SU-DHL-6 (cell line): ENCODE measurements at regions not wholly inside any gene's neighbourhood (a gene's known extent, or its start where the extent isn't known, plus 50 kb on each side); places are given as distances from the start of the nearest gene placed in this dataset.

Experiments used
- H2AFZ ChIP-seq: fragments of 200-600 bp; sonication (generic); 2 replicates; pipeline ENCODE4 v1.6.1; 2014; ENCODE audit warnings: low read depth, mild to moderate bottlenecking, moderate library complexity, mixed read lengths, antibody characterized with exemption, low read length; ENCODE audit not compliant: severe bottlenecking
- H3F3A ChIP-seq: fragments of 200-600 bp; shearing (Covaris generic); 2 replicates; pipeline ENCODE4 v1.6.0; 2016; ENCODE audit warnings: antibody characterized with exemption, mild to moderate bottlenecking; ENCODE audit not compliant: insufficient read depth
- H3K27ac ChIP-seq: fragments of 200-600 bp; sonication (generic); 2 replicates; pipeline ENCODE4 v1.5.1; 2016; ENCODE audit warnings: low read depth, mild to moderate bottlenecking, low read length, moderate library complexity, mixed read lengths
- H3K27me3 ChIP-seq: fragments of 200-600 bp; sonication (generic), shearing (Covaris generic); 2 replicates; pipeline ENCODE4 v1.6.0; 2014; ENCODE audit warnings: mild to moderate bottlenecking, low read length
- H3K36me3 ChIP-seq: fragments of 200-600 bp; sonication (generic); 2 replicates; pipeline ENCODE4 v1.6.1; 2014; ENCODE audit warnings: mild to moderate bottlenecking, low read length, mixed read lengths
- H3K4me2 ChIP-seq: fragments of 300-600, 200-600 bp; shearing (Covaris generic), sonication (generic); 2 replicates; pipeline ENCODE4 v1.6.0; 2014; ENCODE audit warnings: low read length, low read depth, mild to moderate bottlenecking; ENCODE audit not compliant: poor library complexity, severe bottlenecking
- H3K4me3 ChIP-seq: fragments of 200-600 bp; sonication (generic); 2 replicates; pipeline ENCODE4 v1.5.1; 2014; ENCODE audit warnings: antibody characterized with exemption, low read length, mild to moderate bottlenecking, mixed read lengths; ENCODE audit not compliant: insufficient read depth, poor library complexity, severe bottlenecking
- H3K79me2 ChIP-seq: fragments of 200-600 bp; sonication (generic); 2 replicates; pipeline ENCODE4 v1.6.1; 2014; ENCODE audit warnings: mild to moderate bottlenecking, low read length, moderate library complexity; ENCODE audit not compliant: insufficient read depth
- H3K9ac ChIP-seq: fragments of 200-600 bp; sonication (generic); 2 replicates; pipeline ENCODE4 v1.7.0; 2014; ENCODE audit warnings: mild to moderate bottlenecking, low read length
- H3K9me2 ChIP-seq: fragments of 200-600 bp; sonication (generic); replicated peaks from 2 replicates; pipeline ENCODE4 v1.6.1; 2014; ENCODE audit warnings: low read length; ENCODE audit not compliant: insufficient read depth
- H3K9me3 ChIP-seq: fragments of 200-600 bp; sonication (generic); 2 replicates; pipeline ENCODE4 v1.6.1; 2014; ENCODE audit warnings: low read length, mixed read lengths; ENCODE audit not compliant: insufficient read depth
- H4K20me1 ChIP-seq: fragments of 200-600 bp; sonication (generic); 2 replicates; pipeline ENCODE4 v1.6.1; 2014; ENCODE audit warnings: low read depth, mild to moderate bottlenecking, antibody characterized with exemption, low read length, moderate library complexity, mixed read lengths
- CTCF ChIP-seq: fragments of 200-600 bp; sonication (generic); IDR thresholded peaks from one replicate; pipeline ENCODE4 v1.5.1; 2017; ENCODE audit warnings: antibody characterized with exemption, mild to moderate bottlenecking, low read length, moderate library complexity; ENCODE audit not compliant: insufficient read depth, poor library complexity, severe bottlenecking
- EZH2phosphoT487 ChIP-seq: fragments of 200-600 bp; sonication (generic), shearing (Covaris generic); conservative IDR thresholded peaks from 2 replicates; pipeline ENCODE4 v1.6.1; 2018; ENCODE audit warnings: mild to moderate bottlenecking, antibody characterized with exemption, low read length, moderate library complexity, mixed read lengths

GRCh38 chrX:5788910-5789309, 439.8 kb downstream of the NLGN4X start:
- Histone ChIP-seq H3K79me2 (no peaks in the 10 kb centered on the region), H3K9me2 (no peaks in the 10 kb centered on the region), H4K20me1 (no peaks in the 10 kb centered on the region), H3K9ac (no peak overlapping the region), H3K4me3 (no peak overlapping the region), H3K4me2 (no peak overlapping the region), H3K9me3 (no peaks in the 10 kb centered on the region), H2AFZ (no peak overlapping the region), H3K27ac (no peak overlapping the region), H3F3A (no peaks in the 10 kb centered on the region), H3K36me3 (no peaks in the 10 kb centered on the region), H3K27me3 (no peaks in the 10 kb centered on the region)
- no peak for TF ChIP-seq CTCF
- no peak for TF ChIP-seq EZH2phosphoT487

GRCh38 chrX:5780821-5781220, 447.8 kb downstream of the NLGN4X start:
- H3K4me2 ChIP-seq: no peak overlapping the region
- H3K79me2 ChIP-seq: no peaks in the 10 kb centered on the region
- no peak overlapping the region for H3K4me3 ChIP-seq
- H3K27ac ChIP-seq: no peak overlapping the region
- H3K9me3 ChIP-seq: no peaks in the 10 kb centered on the region
- no peaks in the 10 kb centered on the region for H4K20me1 ChIP-seq
- H3K36me3 ChIP-seq: no peaks in the 10 kb centered on the region
- no peaks in the 10 kb centered on the region for H3K27me3 ChIP-seq
- no peak for TF ChIP-seq CTCF
- no peak for TF ChIP-seq EZH2phosphoT487
- H3F3A ChIP-seq: no peaks in the 10 kb centered on the region
- no peak overlapping the region for H3K9ac ChIP-seq
- no peaks in the 10 kb centered on the region for H3K9me2 ChIP-seq
- no peak overlapping the region for H2AFZ ChIP-seq

- H3K9me2 ChIP-seq: no peaks in the 10 kb centered on the region
- no peak overlapping the region for H3K27ac ChIP-seq
- H2AFZ ChIP-seq: no peak overlapping the region
- H3K4me3 ChIP-seq: no peak overlapping the region
- no peaks in the 10 kb centered on the region for H3K36me3 ChIP-seq
- no peaks in the 10 kb centered on the region for H3F3A ChIP-seq
- no peaks in the 10 kb centered on the region for H3K79me2 ChIP-seq
- H3K27me3 ChIP-seq: no peaks in the 10 kb centered on the region
- no peaks in the 10 kb centered on the region for H4K20me1 ChIP-seq
- TF ChIP-seq EZH2phosphoT487 (no peak), CTCF (no peak)
- H3K4me2 ChIP-seq: no peak overlapping the region
- no peaks in the 10 kb centered on the region for H3K9me3 ChIP-seq
- H3K9ac ChIP-seq: no peak overlapping the region
Observed at GRCh38 chrX:5775846-5776430, 452.7 kb downstream of the NLGN4X start.

GRCh38 chrX:5774446-5774845, 454.2 kb downstream of the NLGN4X start:
- Histone ChIP-seq H3K9me3 (no peaks in the 10 kb centered on the region), H3K4me2 (no peak overlapping the region), H4K20me1 (no peaks in the 10 kb centered on the region)

More at GRCh38 chrX:5774446-5774845, 454.2 kb downstream of the NLGN4X start:
- Histone ChIP-seq H3K36me3 (no peaks in the 10 kb centered on the region), H3F3A (no peaks in the 10 kb centered on the region), H3K9me2 (no peaks in the 10 kb centered on the region), H3K9ac (no peak overlapping the region), H2AFZ (no peak overlapping the region), H3K4me3 (no peak overlapping the region), H3K79me2 (no peaks in the 10 kb centered on the region), H3K27ac (no peak overlapping the region), H3K27me3 (no peaks in the 10 kb centered on the region)
- TF ChIP-seq CTCF: no peak
- no peak for TF ChIP-seq EZH2phosphoT487
